Activated CD4-positive, alpha-beta T cell treated with anti-CD3 and anti-CD28 coated beads, Interleukin-2, amount 10 ng/mL, durations not matched to agents 7 days and 5 days (primary cell): ENCODE measurements at regions not wholly inside any gene's neighbourhood (a gene's known extent, or its start where the extent isn't known, plus 50 kb on each side); places are given as distances from the start of the nearest gene placed in this dataset.

Experiments
- CTCF ChIA-PET: fragments of 350-600 bp; sonication (Branson Sonifier 250); formaldehyde crosslinking; loops from one replicate; lab custom pipeline; 2021; ENCODE audit warnings: antibody characterized with exemption; lab: Charles Lee
- POLR2A ChIA-PET: fragments of 350-600 bp; sonication (Branson Sonifier 250); formaldehyde crosslinking; loops from one replicate; lab custom pipeline; 2021; ENCODE audit warnings: antibody characterized with exemption; lab: Charles Lee
- DNase-seq: peaks from one replicate; pipeline ENCODE4 v3.0.0-alpha.2; 2020
- H3K27ac Mint-ChIP-seq: one replicate; pipeline ENCODE4 v1.8.0; 2021; ENCODE audit warnings: mild to moderate bottlenecking, moderate library complexity, mixed read lengths
- H3K27me3 Mint-ChIP-seq: one replicate; pipeline ENCODE4 v1.8.0; 2021; ENCODE audit warnings: mixed read lengths
- H3K36me3 Mint-ChIP-seq: one replicate; pipeline ENCODE4 v1.8.0; 2021; ENCODE audit warnings: low read depth, mixed read lengths
- H3K4me1 Mint-ChIP-seq: one replicate; pipeline ENCODE4 v1.8.0; 2021; ENCODE audit warnings: mixed read lengths
- H3K4me3 Mint-ChIP-seq: one replicate; pipeline ENCODE4 v1.8.0; 2021; ENCODE audit warnings: mild to moderate bottlenecking, moderate library complexity, mixed read lengths
- H3K9me3 Mint-ChIP-seq: one replicate; pipeline ENCODE4 v1.8.0; 2021; ENCODE audit warnings: mixed read lengths

DNA sequence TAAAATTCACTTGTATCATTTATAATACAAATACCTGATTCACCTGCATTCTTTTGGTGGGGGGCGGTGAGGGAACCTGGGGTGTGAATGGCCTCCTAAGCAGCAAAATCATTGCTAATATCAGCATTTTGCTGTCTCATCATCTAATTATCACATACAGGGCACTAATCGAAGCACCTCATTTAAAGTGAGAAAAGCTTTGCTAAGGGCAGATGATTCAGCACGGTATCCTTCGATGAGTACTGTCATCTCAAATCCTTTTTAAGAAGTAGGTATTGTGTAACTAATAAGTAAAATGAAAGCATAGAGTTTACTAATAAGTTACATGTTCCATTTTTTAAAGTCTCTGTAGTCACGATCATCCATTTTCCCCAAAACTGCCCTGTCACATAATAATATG is 278.1 kb upstream of the SOX5 start:
- POLR2A ChIA-PET: no interaction called here
- Mint-ChIP-seq H3K27ac (no peak overlapping the region), H3K9me3 (no peaks in the 10 kb centered on the region), H3K27me3 (no peaks in the 10 kb centered on the region), H3K36me3 (no peaks in the 10 kb centered on the region), H3K4me1 (no peaks in the 10 kb centered on the region), H3K4me3 (no peak overlapping the region)
- DNase-seq: no peak
- CTCF ChIA-PET: no interaction called here

DNA sequence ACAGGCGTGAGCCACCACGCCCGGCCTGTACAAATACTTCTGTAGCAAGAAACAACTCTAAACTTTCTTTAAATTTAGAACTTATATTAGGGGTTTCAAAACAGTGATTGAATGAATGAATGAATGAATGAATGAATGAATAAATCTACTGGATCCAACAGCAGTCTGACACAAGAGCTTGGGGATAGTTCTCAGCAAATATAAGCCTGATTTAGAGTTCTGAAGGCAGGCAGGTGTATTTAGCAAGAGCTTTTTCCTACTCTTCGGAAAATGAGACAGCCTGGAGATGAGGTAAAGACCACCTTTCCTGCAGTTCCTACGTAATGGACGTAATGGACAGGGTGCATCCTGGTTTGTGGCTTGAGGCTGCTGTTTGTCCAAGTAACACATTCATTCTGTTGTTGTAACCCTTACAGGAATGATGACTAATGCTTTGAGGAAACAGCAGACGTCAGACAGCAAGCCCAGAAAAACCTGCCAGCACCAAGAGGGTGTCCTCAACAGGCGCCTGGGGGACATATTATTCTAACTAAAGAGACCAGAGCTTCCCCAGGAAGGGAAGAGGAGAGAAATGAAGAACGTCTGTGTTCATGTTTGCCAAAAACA is 277.4 kb upstream of the SOX5 start:
- Mint-ChIP-seq H3K36me3 (no peaks in the 10 kb centered on the region), H3K4me3 (no peak overlapping the region), H3K9me3 (no peaks in the 10 kb centered on the region), H3K27ac (no peak overlapping the region), H3K27me3 (no peaks in the 10 kb centered on the region), H3K4me1 (no peaks in the 10 kb centered on the region)
- ChIA-PET CTCF (no interaction called here), POLR2A (no interaction called here)
- DNase-seq: no peak

DNA sequence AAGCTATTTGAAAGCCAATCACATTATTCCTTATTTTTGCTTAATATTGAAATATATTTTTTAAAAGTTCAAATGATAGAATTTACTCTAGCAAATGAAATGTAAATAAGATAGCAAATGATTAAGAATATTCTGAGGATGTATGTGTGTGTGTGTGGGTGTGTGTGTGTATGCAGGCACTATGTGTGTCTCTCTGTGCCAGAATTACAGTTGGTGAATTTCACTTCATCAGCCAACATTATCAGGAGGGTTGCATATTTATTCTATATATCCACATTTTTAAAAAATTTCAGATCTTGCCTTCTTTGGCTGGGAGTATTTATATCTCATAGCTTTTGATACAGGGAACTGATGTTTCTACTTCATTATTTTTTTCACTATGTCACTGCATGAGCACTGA is 274.9 kb upstream of the SOX5 start:
- no peaks in the 10 kb centered on the region for H3K36me3 Mint-ChIP-seq
- H3K27ac Mint-ChIP-seq: no peak overlapping the region
- H3K4me3 Mint-ChIP-seq: no peak overlapping the region
- CTCF ChIA-PET: no interaction called here
- POLR2A ChIA-PET: no interaction called here
- H3K4me1 Mint-ChIP-seq: no peaks in the 10 kb centered on the region
- H3K27me3 Mint-ChIP-seq: no peaks in the 10 kb centered on the region
- no peaks in the 10 kb centered on the region for H3K9me3 Mint-ChIP-seq
- DNase-seq: no peak

DNA sequence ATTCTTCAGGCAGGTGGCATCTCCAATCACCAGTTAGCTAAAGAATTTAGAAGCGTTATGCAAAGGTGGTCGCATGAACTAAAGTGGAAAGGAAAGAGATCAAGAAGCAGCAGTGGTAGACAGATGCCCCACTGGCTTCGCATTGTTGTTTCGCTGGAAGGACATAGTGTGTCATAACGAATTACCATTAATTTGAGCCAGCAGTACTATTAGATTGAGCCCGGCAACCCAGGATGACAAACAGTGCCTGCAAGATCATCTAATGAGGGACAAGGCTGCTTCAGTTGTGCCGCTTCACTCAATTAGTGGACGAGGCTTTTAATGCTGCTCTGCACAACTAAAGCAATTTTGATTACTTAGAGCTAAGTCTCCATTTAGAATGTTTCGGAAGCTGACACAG is 274.5 kb upstream of the SOX5 start:
- CTCF ChIA-PET: no interaction called here
- DNase-seq: no peak
- H3K4me1 Mint-ChIP-seq: no peaks in the 10 kb centered on the region
- no peaks in the 10 kb centered on the region for H3K27me3 Mint-ChIP-seq
- H3K9me3 Mint-ChIP-seq: no peaks in the 10 kb centered on the region
- H3K27ac Mint-ChIP-seq: no peak overlapping the region
- no peak overlapping the region for H3K4me3 Mint-ChIP-seq
- H3K36me3 Mint-ChIP-seq: no peaks in the 10 kb centered on the region
- POLR2A ChIA-PET: no interaction called here

DNA sequence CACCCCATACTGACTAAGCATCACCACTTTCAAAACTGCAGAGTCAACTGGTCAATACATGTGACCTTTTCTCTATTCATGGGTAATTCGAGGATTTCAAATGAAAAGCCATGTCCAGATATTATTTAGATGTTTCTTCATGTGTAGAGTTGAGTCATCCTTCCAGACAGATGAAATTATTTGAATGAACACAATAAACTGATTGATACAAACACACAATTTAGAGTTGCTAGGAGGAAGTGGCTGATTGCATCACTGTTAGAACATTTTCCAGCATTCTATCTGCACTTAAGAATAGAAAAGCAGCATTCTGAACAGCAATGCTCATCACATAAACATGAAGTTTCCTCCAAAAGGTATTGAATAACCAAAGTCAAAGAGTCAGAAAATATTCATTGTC is 273.5 kb upstream of the SOX5 start:
- Mint-ChIP-seq H3K27ac (no peak overlapping the region), H3K4me1 (no peaks in the 10 kb centered on the region), H3K4me3 (no peak overlapping the region), H3K36me3 (no peaks in the 10 kb centered on the region), H3K27me3 (no peaks in the 10 kb centered on the region), H3K9me3 (no peaks in the 10 kb centered on the region)
- POLR2A ChIA-PET: no interaction called here
- no peak for DNase-seq
- CTCF ChIA-PET: interaction anchor here (1.1 kb wide), 1 partner anchor 16 kb away, joined by 3 read pairs; no protein-coding TSS in a partner anchor

DNA sequence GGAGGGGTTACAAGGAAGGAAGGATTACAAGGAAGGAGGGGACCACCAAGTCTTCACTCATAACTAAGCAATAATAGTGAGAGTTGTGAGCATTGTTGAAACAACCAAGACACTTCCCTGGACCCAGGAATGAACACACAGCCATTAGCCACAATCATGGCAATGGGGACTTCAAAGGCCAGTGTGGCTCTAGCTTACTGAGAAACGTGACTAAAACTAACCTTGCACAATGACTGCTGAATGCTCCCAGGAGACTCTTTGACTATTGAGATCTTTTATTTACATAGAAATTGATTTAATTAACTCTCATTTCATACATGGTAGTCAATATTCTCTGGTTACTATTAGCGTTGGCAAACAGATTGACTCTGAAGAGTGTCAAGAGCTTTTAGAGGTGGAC is 263.0 kb upstream of the SOX5 start:
- POLR2A ChIA-PET: no interaction called here

DNA sequence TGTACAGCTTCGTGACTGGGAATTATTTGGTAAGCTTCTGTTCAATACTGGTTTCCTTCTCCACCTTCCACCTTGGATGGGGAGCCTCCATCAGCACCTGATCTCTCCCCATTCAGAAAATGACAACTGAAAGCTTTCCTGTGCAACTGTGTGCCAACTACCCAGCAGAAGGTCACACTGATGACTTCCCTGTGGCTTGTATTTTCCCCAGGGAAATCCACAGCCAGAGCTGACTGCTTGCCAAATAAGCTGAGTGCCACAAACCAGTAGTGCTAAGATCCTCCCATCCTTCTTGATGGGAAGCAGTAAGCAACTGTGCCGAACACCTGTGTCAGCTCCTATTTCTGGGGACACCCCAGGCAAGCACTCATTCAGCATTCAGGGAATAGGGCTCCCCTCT is 257.2 kb upstream of the SOX5 start:
- H3K9me3 Mint-ChIP-seq: no peaks in the 10 kb centered on the region
- no peaks in the 10 kb centered on the region for H3K27me3 Mint-ChIP-seq
- POLR2A ChIA-PET: no interaction called here
- H3K4me1 Mint-ChIP-seq: no peaks in the 10 kb centered on the region
- H3K27ac Mint-ChIP-seq: no peak overlapping the region
- H3K36me3 Mint-ChIP-seq: no peaks in the 10 kb centered on the region
- no peak for DNase-seq
- H3K4me3 Mint-ChIP-seq: no peak overlapping the region
- CTCF ChIA-PET: interaction anchor here (0.8 kb wide), 1 partner anchor 16 kb away, joined by 3 read pairs; no protein-coding TSS in a partner anchor

More for the DNA sequence above, 263.0 kb upstream of the SOX5 start:
- H3K4me3 Mint-ChIP-seq: no peak overlapping the region
- CTCF ChIA-PET: no interaction called here
- H3K9me3 Mint-ChIP-seq: peaks cover 4% of the 10 kb centered on the region
- no peaks in the 10 kb centered on the region for H3K36me3 Mint-ChIP-seq
- DNase-seq: no peak
- no peak overlapping the region for H3K27ac Mint-ChIP-seq
- H3K27me3 Mint-ChIP-seq: no peaks in the 10 kb centered on the region
- no peaks in the 10 kb centered on the region for H3K4me1 Mint-ChIP-seq

DNA sequence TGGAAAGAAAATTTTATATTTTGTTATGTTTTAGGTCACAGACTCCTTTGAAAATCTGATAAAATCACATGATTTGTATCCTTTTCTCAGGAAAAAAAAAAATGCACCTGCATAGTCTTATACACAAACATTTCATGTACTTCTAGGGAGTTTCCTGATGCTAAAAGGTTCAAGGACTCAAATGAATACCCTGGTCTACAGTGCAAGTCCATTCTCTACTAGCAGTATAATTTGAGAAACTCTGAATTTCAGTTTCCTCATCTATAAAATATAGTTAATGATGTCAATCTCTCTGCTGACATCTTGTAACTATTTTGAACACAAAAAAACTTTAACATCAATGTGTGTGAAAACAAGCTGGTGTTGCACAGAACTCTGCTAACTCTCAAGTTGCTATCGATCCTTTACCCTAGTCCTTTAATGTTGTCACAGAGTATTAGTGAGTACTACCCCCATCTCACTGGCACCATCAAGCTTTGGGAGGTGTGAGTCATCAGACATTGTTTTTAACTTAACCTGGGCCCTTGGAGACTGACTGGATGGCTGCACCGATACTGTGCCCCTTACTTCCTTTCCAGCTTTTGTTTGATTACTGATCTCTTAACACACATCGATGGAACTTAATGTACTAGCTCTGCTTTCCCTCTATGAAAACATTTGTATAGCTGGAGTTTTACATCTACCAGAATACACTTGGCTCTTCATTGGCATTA is 251.9 kb upstream of the SOX5 start:
- Mint-ChIP-seq H3K36me3 (no peaks in the 10 kb centered on the region), H3K9me3 (no peaks in the 10 kb centered on the region), H3K4me3 (no peak overlapping the region), H3K27ac (no peak overlapping the region), H3K27me3 (no peaks in the 10 kb centered on the region), H3K4me1 (no peaks in the 10 kb centered on the region)
- ChIA-PET CTCF (no interaction called here), POLR2A (no interaction called here)
- no peak for DNase-seq

DNA sequence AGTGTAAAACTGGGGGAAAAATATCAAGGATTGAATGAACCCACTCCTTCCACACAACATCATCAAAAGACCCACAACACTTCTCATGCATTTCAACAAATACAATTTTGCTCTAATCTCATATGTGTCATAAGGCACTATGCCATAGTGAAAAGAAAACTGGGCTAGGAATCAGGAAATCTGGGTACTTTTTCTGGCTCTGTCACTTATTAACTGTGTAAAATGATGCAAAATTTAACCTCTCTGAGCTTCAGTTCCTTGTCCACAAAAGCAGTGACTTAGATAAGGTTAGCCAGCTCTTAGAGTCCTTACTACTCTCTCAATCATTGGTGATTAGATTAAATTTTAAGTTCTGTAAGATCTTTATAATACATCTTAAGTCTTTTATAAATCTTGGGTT is 250.5 kb upstream of the SOX5 start:
- ChIA-PET CTCF (no interaction called here), POLR2A (no interaction called here)
- Mint-ChIP-seq H3K27ac (no peak overlapping the region), H3K4me1 (no peaks in the 10 kb centered on the region), H3K36me3 (no peaks in the 10 kb centered on the region), H3K9me3 (no peaks in the 10 kb centered on the region), H3K4me3 (no peak overlapping the region), H3K27me3 (no peaks in the 10 kb centered on the region)
- no peak for DNase-seq

DNA sequence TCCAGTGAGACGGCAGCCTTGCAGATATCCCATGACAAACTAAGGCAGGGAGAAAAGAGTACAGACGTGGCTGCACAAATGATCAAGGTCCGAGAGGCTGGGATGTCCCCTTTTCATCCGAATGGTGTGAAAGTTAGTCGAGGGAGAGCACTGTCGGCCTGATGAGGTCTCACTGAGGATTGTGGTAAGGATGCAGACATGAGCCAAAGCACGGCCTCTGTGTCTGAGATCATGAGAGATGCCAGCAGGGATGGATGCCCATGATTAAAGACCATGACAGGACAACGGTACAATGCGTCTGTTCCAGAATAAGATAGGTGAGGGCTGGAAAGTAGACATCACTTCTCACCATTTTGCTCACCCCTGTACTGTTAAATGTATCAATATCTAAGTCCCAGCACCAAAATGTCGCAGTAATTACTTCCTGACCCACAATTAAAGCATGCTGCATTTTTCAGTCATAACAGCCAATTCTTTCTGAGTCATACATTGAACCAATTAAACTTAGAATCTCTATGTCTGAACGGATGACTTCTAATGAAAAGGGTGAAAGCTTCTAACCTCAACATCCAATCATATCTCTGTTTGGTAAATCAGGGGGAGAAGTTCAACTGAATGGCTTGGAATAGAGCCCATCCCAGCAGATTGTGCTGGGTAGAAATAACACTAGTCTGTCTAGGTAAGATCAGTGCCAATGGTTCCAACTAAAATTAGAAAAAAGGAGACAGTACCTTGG is 249.6 kb upstream of the SOX5 start:
- ChIA-PET POLR2A (no interaction called here), CTCF (no interaction called here)
- Mint-ChIP-seq H3K4me1 (no peaks in the 10 kb centered on the region), H3K9me3 (no peaks in the 10 kb centered on the region), H3K27me3 (no peaks in the 10 kb centered on the region), H3K27ac (no peak overlapping the region), H3K36me3 (no peaks in the 10 kb centered on the region), H3K4me3 (no peak overlapping the region)
- no peak for DNase-seq

DNA sequence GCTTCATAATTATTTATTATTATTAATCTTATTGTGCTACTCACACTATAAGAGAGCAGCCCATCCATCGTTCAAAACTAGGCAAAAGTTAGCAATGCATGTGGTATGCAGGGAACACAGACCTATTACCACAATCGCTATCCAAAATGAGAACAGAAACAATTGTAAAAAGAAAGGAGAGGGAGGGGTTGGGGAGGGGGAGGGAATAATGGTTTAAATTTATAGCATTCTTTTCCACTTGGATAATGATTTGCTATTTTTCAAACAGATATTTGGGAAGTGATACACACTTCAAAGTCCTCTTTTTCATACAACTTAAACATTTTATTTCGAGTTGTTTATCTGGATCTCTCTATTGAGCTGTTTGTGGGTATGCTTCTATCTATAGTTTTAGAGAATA is 248.6 kb upstream of the SOX5 start:
- Mint-ChIP-seq H3K36me3 (no peaks in the 10 kb centered on the region), H3K4me3 (no peak overlapping the region), H3K27ac (no peak overlapping the region), H3K4me1 (no peaks in the 10 kb centered on the region), H3K9me3 (no peaks in the 10 kb centered on the region), H3K27me3 (no peaks in the 10 kb centered on the region)
- POLR2A ChIA-PET: no interaction called here
- no peak for DNase-seq
- CTCF ChIA-PET: interaction anchor here (0.6 kb wide), 1 partner anchor 833 kb away, joined by 8 read pairs; no protein-coding TSS in a partner anchor

DNA sequence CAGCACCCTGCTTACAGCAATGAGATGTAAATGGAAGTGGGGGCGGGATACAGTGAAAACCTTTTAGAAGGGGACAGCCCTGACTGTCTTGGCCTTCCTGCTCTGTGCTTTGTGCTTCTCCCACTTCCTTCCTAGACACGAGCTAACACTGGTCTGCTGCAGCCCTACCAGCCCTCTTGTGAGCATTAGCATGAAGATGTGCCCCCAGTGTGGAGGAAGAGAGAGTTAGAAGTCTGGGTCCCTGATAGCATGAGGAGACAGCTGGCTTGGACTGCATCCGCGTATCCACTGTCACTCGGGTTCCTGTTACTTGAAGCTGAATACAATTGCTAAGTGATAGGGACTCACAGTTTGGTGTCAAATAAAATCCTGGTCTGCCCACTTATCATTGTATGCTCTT is 248.1 kb upstream of the SOX5 start:
- no peaks in the 10 kb centered on the region for H3K9me3 Mint-ChIP-seq
- DNase-seq: no peak
- H3K4me3 Mint-ChIP-seq: no peak overlapping the region
- ChIA-PET CTCF (interaction anchor here (0.6 kb wide), 1 partner anchor 832 kb away, joined by 8 read pairs; no protein-coding TSS in a partner anchor), POLR2A (no interaction called here)
- no peaks in the 10 kb centered on the region for H3K27me3 Mint-ChIP-seq
- H3K27ac Mint-ChIP-seq: no peak overlapping the region
- no peaks in the 10 kb centered on the region for H3K36me3 Mint-ChIP-seq
- no peaks in the 10 kb centered on the region for H3K4me1 Mint-ChIP-seq

DNA sequence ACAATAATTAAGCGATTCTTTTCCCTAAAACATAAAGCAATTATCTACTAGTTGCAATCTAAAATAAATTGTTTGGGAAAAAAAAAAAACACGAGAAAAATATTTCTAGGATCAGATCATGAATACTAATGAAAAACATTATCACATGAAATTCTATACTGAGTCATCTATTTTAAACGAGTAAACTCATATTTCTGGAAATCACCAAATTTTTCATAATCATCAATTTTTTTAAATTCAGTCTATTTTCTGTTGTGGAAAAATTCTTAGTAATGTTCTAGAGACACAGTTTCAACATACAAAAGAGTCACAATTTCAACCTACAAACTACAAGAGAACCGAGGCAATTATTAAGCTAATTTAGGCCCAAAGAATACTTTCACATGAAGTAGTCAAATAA is 245.6 kb upstream of the SOX5 start:
- no peaks in the 10 kb centered on the region for H3K4me1 Mint-ChIP-seq
- H3K27ac Mint-ChIP-seq: no peak overlapping the region
- CTCF ChIA-PET: no interaction called here
- no peaks in the 10 kb centered on the region for H3K36me3 Mint-ChIP-seq
- DNase-seq: no peak
- H3K4me3 Mint-ChIP-seq: no peak overlapping the region
- no peaks in the 10 kb centered on the region for H3K27me3 Mint-ChIP-seq
- POLR2A ChIA-PET: no interaction called here
- H3K9me3 Mint-ChIP-seq: no peaks in the 10 kb centered on the region
